ENCODE measurements at regions not wholly inside any gene's neighbourhood (a gene's known extent, or its start where the extent isn't known, plus 50 kb on each side); places are given as distances from the start of the nearest gene placed in this dataset.
"Not testable (repeated sequence)": the region's sequence is repeated elsewhere in the genome, so short reads cannot be mapped to it uniquely, and the experiment has no call there.

DNA sequence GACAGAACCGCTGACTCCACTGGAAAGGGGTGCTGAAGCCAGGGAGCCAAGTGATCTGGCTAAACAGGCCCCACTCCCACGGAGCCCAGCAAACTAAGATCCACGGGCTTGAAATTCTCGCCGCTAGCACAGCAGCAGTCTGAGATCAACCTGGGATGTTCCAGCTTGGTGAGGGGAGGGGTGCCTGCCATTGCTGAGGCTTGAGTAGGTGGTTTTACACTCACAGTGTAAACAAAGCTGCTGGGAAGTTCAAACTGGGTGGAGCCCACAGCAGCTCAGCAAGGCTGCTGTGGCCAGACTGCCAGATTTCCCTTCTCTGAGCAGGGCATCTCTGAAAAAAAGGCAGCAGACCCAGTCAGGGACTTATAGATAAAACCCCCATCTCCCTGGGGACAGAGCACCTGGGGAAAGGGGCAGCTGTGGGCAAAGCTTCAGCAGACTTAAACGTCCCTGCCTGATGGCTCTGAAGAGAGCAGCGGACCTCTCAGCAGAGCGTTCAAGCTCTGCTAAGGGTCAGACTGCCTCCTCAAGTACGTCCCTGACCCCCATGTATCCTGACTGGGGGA, 101.8 kb downstream of the HNRNPD start:
- not testable (repeated sequence) for H3K9ac ChIP-seq (ENCODE audit: low read length); H3K4me3 ChIP-seq (ENCODE audit: low read length); DNase-seq (ENCODE audit: low read depth); H3K9me3 ChIP-seq (ENCODE audit: control insufficient read depth, low read length); H3K36me3 ChIP-seq (ENCODE audit: control insufficient read depth, insufficient read depth, low read length, severe bottlenecking)
- H3K4me1 ChIP-seq (ENCODE audit: control insufficient read depth, insufficient read depth, low read length), result peaks cover 11% of the 10 kb centered on the region
- H3K27me3 ChIP-seq (replicated peaks; ENCODE audit: control insufficient read depth, insufficient read depth, low read length), result peaks cover 11% of the 10 kb centered on the region

DNA sequence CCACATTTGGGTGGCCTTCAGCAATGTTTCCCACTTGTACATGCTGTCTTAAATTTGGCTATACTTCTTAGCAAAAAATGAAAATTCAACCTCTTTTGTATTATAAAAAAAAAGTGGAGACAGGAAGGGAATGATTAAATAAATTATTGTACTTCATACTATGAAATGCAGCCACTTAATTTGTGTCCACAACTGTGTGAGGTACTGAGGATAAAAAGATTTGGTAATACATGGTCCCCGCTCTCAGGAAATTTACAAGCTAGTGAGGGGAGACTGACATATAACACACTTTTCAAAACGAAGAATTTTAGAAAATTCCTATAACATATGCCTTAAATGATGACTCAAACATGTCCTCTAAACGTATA, 105.0 kb downstream of the HNRNPD start:
- Histone ChIP-seq H3K4me1 (ENCODE audit: control insufficient read depth, insufficient read depth, low read length) (peaks cover 11% of the 10 kb centered on the region), H3K4me3 (ENCODE audit: low read length) (no peak overlapping the region), H3K9ac (ENCODE audit: low read length) (no peak overlapping the region)

DNA sequence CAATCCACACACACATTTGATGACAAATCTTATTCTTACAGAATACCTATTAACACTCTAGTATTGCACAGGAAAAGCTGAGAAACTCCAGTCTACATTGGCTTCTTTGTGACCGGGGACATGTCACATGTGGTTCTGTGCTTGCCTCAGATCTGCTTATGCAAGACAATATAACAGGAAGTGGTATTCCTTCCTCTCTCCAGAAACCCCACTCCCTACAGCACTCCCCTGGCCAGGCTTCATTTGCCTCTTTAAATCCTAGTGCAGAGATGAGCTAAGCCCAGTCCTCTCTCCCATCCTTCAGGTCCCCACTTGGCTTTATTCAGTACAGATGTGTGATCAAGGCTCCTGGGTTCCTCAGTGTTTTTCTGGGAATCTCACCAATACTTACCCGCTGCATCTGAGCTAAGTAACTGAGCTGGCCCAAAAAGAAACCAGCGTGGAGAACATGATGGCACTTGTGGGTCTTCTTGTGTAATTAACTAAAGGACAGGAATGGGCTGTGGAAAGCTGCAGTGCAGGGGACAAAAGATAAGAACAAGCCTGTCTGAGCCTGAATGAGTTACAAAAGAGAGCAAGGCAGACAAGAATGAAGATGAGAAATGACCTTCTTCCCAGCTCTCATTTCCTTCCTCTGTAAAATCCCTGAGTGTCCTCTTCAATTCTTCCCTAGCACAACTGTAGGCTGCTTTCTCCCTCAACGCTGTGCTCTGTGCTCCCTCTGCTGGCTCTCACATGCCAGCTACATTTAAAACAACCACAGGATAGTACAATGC, 105.6 kb downstream of the HNRNPD start:
- H3K9ac ChIP-seq (ENCODE audit: low read length), result peak overlapping the region; percentile 42
- peaks cover 11% of the 10 kb centered on the region for H3K4me1 ChIP-seq (ENCODE audit: control insufficient read depth, insufficient read depth, low read length)
- peaks cover 8% of the 10 kb centered on the region for H3K27me3 ChIP-seq (replicated peaks; ENCODE audit: control insufficient read depth, insufficient read depth, low read length)
- DNase-seq (ENCODE audit: low read depth), result peak; percentile 80
- no peaks in the 10 kb centered on the region for H3K36me3 ChIP-seq (ENCODE audit: control insufficient read depth, insufficient read depth, low read length, severe bottlenecking)
- H3K4me3 ChIP-seq (ENCODE audit: low read length), result peak overlapping the region; percentile 39
- H3K9me3 ChIP-seq (ENCODE audit: control insufficient read depth, low read length), result no peaks in the 10 kb centered on the region

More for the DNA sequence above, 105.0 kb downstream of the HNRNPD start:
- no peaks in the 10 kb centered on the region for H3K36me3 ChIP-seq (ENCODE audit: control insufficient read depth, insufficient read depth, low read length, severe bottlenecking)
- peaks cover 8% of the 10 kb centered on the region for H3K27me3 ChIP-seq (replicated peaks; ENCODE audit: control insufficient read depth, insufficient read depth, low read length)
- H3K9me3 ChIP-seq (ENCODE audit: control insufficient read depth, low read length), result no peaks in the 10 kb centered on the region
- no peak for DNase-seq (ENCODE audit: low read depth)

DNA sequence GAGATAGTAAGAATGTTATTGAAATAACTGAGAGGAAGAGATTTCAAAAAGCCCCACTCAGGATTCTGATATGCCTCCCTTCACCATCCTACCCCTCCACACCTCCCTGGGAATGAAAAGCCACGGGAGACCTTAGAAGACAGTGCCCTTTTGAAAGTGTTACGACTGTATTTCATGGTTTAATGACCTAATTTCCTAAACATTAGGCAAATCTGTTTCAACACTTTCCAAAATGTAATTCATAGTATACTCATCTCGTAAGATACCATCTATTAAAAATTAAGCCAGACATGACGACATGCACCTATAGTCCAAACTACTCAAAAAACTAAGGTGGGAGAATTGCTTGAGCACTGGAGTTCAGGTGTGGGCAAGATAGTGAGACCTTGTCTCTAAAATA, 106.3 kb downstream of the HNRNPD start:
- no peak for DNase-seq (ENCODE audit: low read depth)
- peaks cover 5% of the 10 kb centered on the region for H3K27me3 ChIP-seq (replicated peaks; ENCODE audit: control insufficient read depth, insufficient read depth, low read length)
- no peaks in the 10 kb centered on the region for H3K36me3 ChIP-seq (ENCODE audit: control insufficient read depth, insufficient read depth, low read length, severe bottlenecking)
- no peaks in the 10 kb centered on the region for H3K9me3 ChIP-seq (ENCODE audit: control insufficient read depth, low read length)
- peaks cover 11% of the 10 kb centered on the region for H3K4me1 ChIP-seq (ENCODE audit: control insufficient read depth, insufficient read depth, low read length)
- no peak overlapping the region for H3K4me3 ChIP-seq (ENCODE audit: low read length)
- no peak overlapping the region for H3K9ac ChIP-seq (ENCODE audit: low read length)

DNA sequence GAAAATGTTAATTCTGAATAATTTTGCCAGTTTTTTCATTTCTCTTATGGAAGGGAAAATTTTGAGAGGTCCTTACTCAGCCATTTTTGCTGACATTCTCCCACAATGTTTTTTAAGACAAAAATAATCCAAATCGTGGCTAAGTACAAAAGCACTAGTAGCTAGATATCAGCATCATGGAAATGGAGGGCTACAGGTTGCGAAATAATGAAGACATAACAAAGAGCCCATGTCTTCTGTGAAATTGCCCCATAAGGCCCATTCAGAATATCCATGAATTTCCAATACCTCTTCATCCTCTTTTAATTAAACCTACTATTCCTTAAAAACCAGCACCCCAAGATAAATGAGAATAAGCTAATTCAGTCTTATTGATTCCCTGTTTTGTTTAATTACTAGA, 107.4 kb downstream of the HNRNPD start:
- no peaks in the 10 kb centered on the region for H3K9me3 ChIP-seq (ENCODE audit: control insufficient read depth, low read length)
- no peaks in the 10 kb centered on the region for H3K27me3 ChIP-seq (replicated peaks; ENCODE audit: control insufficient read depth, insufficient read depth, low read length)
- no peak overlapping the region for H3K9ac ChIP-seq (ENCODE audit: low read length)
- H3K36me3 ChIP-seq (ENCODE audit: control insufficient read depth, insufficient read depth, low read length, severe bottlenecking), result no peaks in the 10 kb centered on the region
- H3K4me3 ChIP-seq (ENCODE audit: low read length), result no peak overlapping the region
- peaks cover 11% of the 10 kb centered on the region for H3K4me1 ChIP-seq (ENCODE audit: control insufficient read depth, insufficient read depth, low read length)
- no peak for DNase-seq (ENCODE audit: low read depth)

DNA sequence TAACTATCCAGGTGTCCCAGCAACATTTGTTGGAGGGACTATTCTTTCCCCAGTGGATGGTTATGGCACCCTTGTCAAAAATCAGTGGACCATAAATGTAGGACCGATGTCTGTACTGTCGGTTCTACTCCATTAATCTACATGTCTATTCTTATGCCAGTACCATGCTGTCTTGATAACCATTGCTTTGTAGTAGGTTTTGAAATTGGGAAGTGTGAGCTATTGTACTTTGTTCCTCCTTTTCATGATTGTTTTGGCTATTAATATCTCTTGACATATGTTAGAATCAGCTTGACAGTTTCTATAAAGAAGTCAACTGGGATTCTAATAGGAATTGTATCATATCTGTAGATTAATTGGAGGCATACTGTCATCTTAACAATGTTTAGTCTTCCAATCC, 112.7 kb downstream of the HNRNPD start:
- Histone ChIP-seq H3K4me1 (ENCODE audit: control insufficient read depth, insufficient read depth, low read length) (no peaks in the 10 kb centered on the region), H3K27me3 (replicated peaks; ENCODE audit: control insufficient read depth, insufficient read depth, low read length) (no peaks in the 10 kb centered on the region)

DNA sequence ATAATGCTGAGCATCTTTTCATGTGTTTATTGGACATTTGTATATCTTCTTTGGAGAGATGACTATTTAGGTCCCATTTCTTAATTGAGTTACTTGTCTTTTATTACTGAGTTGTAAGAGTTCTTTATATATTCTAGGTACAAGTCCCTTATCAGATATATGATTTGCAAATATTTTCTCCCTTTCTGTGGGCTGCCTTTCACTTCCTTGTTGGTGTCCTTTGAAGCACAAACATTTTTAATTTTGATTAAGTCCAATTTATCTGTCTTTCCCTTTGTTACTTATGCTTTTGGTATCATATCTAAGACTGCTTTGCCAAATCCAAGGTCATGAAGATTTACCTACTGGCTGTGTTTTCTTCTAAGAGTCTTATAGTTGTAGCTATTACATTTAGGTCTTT, 113.2 kb downstream of the HNRNPD start:
- H3K9ac ChIP-seq (ENCODE audit: low read length), result no peak overlapping the region
- H3K36me3 ChIP-seq (ENCODE audit: control insufficient read depth, insufficient read depth, low read length, severe bottlenecking), result no peaks in the 10 kb centered on the region
- H3K4me3 ChIP-seq (ENCODE audit: low read length), result no peak overlapping the region
- peaks cover 3% of the 10 kb centered on the region for H3K9me3 ChIP-seq (ENCODE audit: control insufficient read depth, low read length)
- DNase-seq (ENCODE audit: low read depth), result no peak
- no peaks in the 10 kb centered on the region for H3K4me1 ChIP-seq (ENCODE audit: control insufficient read depth, insufficient read depth, low read length)
- no peaks in the 10 kb centered on the region for H3K27me3 ChIP-seq (replicated peaks; ENCODE audit: control insufficient read depth, insufficient read depth, low read length)

More for the DNA sequence above, 112.7 kb downstream of the HNRNPD start:
- Histone ChIP-seq H3K4me3 (ENCODE audit: low read length) (no peak overlapping the region), H3K9ac (ENCODE audit: low read length) (no peak overlapping the region), H3K36me3 (ENCODE audit: control insufficient read depth, insufficient read depth, low read length, severe bottlenecking) (no peaks in the 10 kb centered on the region), H3K9me3 (ENCODE audit: control insufficient read depth, low read length) (peaks cover 3% of the 10 kb centered on the region)
- no peak for DNase-seq (ENCODE audit: low read depth)

DNA sequence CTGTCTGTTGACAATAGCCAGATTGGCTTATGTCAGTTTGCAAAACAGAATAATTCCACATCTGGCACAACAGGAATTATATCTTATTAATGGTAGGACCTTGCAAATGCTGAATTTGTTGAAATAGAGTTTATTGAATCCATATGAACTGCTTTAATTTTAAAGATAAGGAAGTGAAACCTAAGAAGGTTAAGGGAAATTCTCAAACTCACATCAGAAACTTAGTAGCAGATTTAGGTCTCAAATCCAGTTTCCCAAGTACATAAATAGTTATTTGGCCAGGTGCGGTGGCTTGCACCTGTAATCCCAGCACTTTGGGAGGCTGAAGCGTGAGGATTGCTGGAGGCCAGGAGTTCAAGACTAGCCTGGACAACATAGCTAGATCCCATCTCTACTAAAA, 117.1 kb downstream of the HNRNPD start:
- H3K27me3 ChIP-seq (replicated peaks; ENCODE audit: control insufficient read depth, insufficient read depth, low read length), result no peaks in the 10 kb centered on the region
- no peak overlapping the region for H3K9ac ChIP-seq (ENCODE audit: low read length)
- H3K4me1 ChIP-seq (ENCODE audit: control insufficient read depth, insufficient read depth, low read length), result no peaks in the 10 kb centered on the region
- H3K36me3 ChIP-seq (ENCODE audit: control insufficient read depth, insufficient read depth, low read length, severe bottlenecking), result no peaks in the 10 kb centered on the region
- peaks cover 3% of the 10 kb centered on the region for H3K9me3 ChIP-seq (ENCODE audit: control insufficient read depth, low read length)
- DNase-seq (ENCODE audit: low read depth), result no peak
- no peak overlapping the region for H3K4me3 ChIP-seq (ENCODE audit: low read length)

DNA sequence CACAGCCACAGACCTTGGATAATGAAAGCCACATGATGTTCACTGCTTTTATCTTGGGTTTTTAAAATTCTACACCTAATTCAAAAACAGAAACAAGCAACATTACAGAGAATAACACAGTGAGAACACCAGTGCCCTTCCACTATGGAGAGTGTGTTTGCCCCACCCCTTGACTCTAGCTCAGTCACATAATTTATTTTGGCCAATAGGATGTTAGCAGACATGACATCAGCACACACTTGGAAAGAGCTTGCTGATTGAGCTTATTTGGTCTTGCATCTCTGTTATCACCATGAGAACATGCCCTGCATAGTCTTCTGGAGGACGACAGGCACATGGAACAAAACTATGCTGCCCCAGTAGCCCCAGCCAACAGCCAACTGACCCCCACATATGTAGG, 118.1 kb downstream of the HNRNPD start:
- Histone ChIP-seq H3K27me3 (replicated peaks; ENCODE audit: control insufficient read depth, insufficient read depth, low read length) (no peaks in the 10 kb centered on the region), H3K9me3 (ENCODE audit: control insufficient read depth, low read length) (peaks cover 3% of the 10 kb centered on the region), H3K4me3 (ENCODE audit: low read length) (no peak overlapping the region), H3K36me3 (ENCODE audit: control insufficient read depth, insufficient read depth, low read length, severe bottlenecking) (no peaks in the 10 kb centered on the region), H3K4me1 (ENCODE audit: control insufficient read depth, insufficient read depth, low read length) (no peaks in the 10 kb centered on the region), H3K9ac (ENCODE audit: low read length) (no peak overlapping the region)
- DNase-seq (ENCODE audit: low read depth), result no peak

DNA sequence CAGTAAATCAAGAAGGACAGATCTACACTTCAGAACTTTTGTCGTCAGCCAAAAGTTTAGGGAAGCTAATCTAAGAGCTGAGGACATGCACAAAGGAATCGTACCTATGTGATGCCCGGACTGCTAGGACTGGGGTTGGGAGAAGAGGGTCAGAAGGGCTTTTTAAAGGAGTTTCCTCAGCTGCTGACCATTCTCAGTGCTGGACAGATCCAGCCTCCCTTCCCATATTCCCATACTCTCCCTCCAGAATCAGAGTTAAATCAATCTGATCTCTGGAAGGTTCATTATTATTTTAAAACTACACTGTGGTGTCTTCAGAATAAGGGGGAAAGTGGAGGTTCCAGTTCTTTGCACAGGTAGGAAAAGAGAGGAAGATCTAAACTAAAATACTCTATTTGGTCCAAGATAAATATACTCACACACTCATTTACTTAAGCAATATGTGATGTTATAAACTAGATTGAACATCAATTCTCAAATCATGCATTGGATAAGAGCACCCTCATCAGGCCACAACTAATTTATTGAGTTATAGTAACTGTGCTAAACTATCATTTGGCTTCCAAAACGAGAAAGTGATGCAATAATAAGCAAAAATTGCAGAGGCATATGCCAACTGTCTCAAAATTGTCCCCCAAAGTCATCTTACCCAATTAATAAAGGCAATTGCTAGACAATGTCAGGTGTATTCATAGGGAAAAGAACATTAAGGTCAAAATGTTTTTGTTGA, 124.7 kb downstream of the HNRNPD start:
- H3K9ac ChIP-seq (ENCODE audit: low read length), result no peak overlapping the region
- H3K27me3 ChIP-seq (replicated peaks; ENCODE audit: control insufficient read depth, insufficient read depth, low read length), result peaks cover 5% of the 10 kb centered on the region
- no peaks in the 10 kb centered on the region for H3K4me1 ChIP-seq (ENCODE audit: control insufficient read depth, insufficient read depth, low read length)
- H3K36me3 ChIP-seq (ENCODE audit: control insufficient read depth, insufficient read depth, low read length, severe bottlenecking), result no peaks in the 10 kb centered on the region
- no peak overlapping the region for H3K4me3 ChIP-seq (ENCODE audit: low read length)
- no peaks in the 10 kb centered on the region for H3K9me3 ChIP-seq (ENCODE audit: control insufficient read depth, low read length)
- DNase-seq (ENCODE audit: low read depth), result no peak

DNA sequence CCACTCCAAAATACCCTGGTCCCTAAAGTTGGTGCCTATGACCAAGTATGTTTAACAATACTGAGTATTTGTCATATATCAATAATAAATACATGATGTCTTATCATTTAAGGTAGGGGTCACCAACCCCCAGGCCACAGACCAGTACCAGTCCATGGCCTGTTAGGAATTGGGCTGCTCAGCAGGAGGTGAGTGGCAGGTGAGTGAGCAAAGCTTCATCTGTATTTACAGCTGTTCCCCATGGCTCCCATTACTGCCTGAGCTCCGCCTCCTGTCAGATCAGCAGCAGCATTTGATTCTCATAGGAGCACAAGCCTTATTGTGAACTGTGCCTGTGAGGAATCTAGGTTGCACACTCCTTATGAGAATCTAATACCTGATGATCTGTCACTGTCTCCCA, 126.2 kb downstream of the HNRNPD start:
- Histone ChIP-seq H3K4me3 (ENCODE audit: low read length) (no peak overlapping the region), H3K9me3 (ENCODE audit: control insufficient read depth, low read length) (no peaks in the 10 kb centered on the region), H3K4me1 (ENCODE audit: control insufficient read depth, insufficient read depth, low read length) (no peaks in the 10 kb centered on the region), H3K27me3 (replicated peaks; ENCODE audit: control insufficient read depth, insufficient read depth, low read length) (peaks cover 7% of the 10 kb centered on the region), H3K36me3 (ENCODE audit: control insufficient read depth, insufficient read depth, low read length, severe bottlenecking) (no peaks in the 10 kb centered on the region), H3K9ac (ENCODE audit: low read length) (no peak overlapping the region)
- DNase-seq (ENCODE audit: low read depth), result no peak

Measured in adipocyte (in vitro differentiated cells).